HFF-Myc (cell line): ENCODE measurements at regions not wholly inside any gene's neighbourhood (a gene's known extent, or its start where the extent isn't known, plus 50 kb on each side); places are given as distances from the start of the nearest gene placed in this dataset.

Experiments used
- DNase-seq: peaks from one replicate; pipeline ENCODE4 v3.0.0-alpha.2; 2011; ENCODE audit warnings: low read depth; ENCODE audit errors: extremely low read depth
- H3K4me3 ChIP-seq: replicated peaks from 2 replicates; pipeline ENCODE4 v1.5.1; 2011; ENCODE audit warnings: low read depth, mild to moderate bottlenecking, control low read depth, low read length
- CTCF ChIP-seq: IDR thresholded peaks from 2 replicates; pipeline ENCODE4 v1.5.1; 2012; ENCODE audit warnings: mild to moderate bottlenecking, low read depth, low read length, control low read depth; ENCODE audit errors: missing control alignments

GRCh38 chr4:131509521-131509920 lies 1639.6 kb upstream of the PCDH10 start:
- no peak overlapping the region for H3K4me3 ChIP-seq
- no peak for DNase-seq
- TF ChIP-seq CTCF: no peak

GRCh38 chr4:131526686-131527085 lies 1622.4 kb upstream of the PCDH10 start:
- H3K4me3 ChIP-seq: no peak overlapping the region
- no peak for TF ChIP-seq CTCF
- DNase-seq: no peak

- DNase-seq: no peak
- no peak for TF ChIP-seq CTCF
- H3K4me3 ChIP-seq: no peak overlapping the region
Measured at GRCh38 chr4:131531087-131531486, 1618.0 kb upstream of the PCDH10 start.

- no peak overlapping the region for H3K4me3 ChIP-seq
- TF ChIP-seq CTCF: no peak
- no peak for DNase-seq
Measured at GRCh38 chr4:131534944-131535645, 1614.0 kb upstream of the PCDH10 start.

- no peak overlapping the region for H3K4me3 ChIP-seq
- TF ChIP-seq CTCF: no peak
- DNase-seq: no peak
Measured at GRCh38 chr4:131540256-131540655, 1608.8 kb upstream of the PCDH10 start.

- H3K4me3 ChIP-seq: no peak overlapping the region
- TF ChIP-seq CTCF: no peak
- DNase-seq: no peak
Measured at GRCh38 chr4:131547506-131547981, 1601.5 kb upstream of the PCDH10 start.

- TF ChIP-seq CTCF: no peak
- DNase-seq: no peak
- no peak overlapping the region for H3K4me3 ChIP-seq
Measured at GRCh38 chr4:131551306-131551705, 1597.8 kb upstream of the PCDH10 start.
